Inflammatory macrophage treated with lipopolysaccharide for 4 hours (primary cell): ENCODE measurements at regions not wholly inside any gene's neighbourhood (a gene's known extent, or its start where the extent isn't known, plus 50 kb on each side); places are given as distances from the start of the nearest gene placed in this dataset.
"Not testable (repeated sequence)": the region's sequence is repeated elsewhere in the genome, so short reads cannot be mapped to it uniquely, and the experiment has no call there.

Experiments used
- DNase-seq: peaks from one replicate; pipeline ENCODE4 v3.0.0-alpha.2; 2020

- no peak for DNase-seq
Measured at GRCh38 chr2:66171530-66171929, 263.4 kb upstream of the MEIS1 start.

GRCh38 chr2:66170744-66171330 is 264.1 kb upstream of the MEIS1 start:
- no peak for DNase-seq

- no peak for DNase-seq
Measured at GRCh38 chr2:66169076-66169475, 265.8 kb upstream of the MEIS1 start.

GRCh38 chr2:66164470-66164869 is 270.5 kb upstream of the MEIS1 start:
- no peak for DNase-seq

GRCh38 chr2:66156171-66156570 is 278.8 kb upstream of the MEIS1 start:
- DNase-seq = peak; percentile 8

GRCh38 chr2:66153941-66154340 is 281.0 kb upstream of the MEIS1 start:
- DNase-seq = no peak

- DNase-seq = no peak
Measured at GRCh38 chr2:66145490-66145889, 289.4 kb upstream of the MEIS1 start.

GRCh38 chr2:66144324-66144723 is 290.6 kb upstream of the MEIS1 start:
- not testable (repeated sequence) for DNase-seq

- DNase-seq = no peak
Measured at GRCh38 chr2:66137606-66138130, 297.3 kb upstream of the MEIS1 start.

- DNase-seq = no peak
Measured at GRCh38 chr2:66134138-66134701, 300.7 kb upstream of the MEIS1 start.

- no peak for DNase-seq
Measured at GRCh38 chr2:66127656-66128055, 307.3 kb upstream of the MEIS1 start.

- DNase-seq = no peak
Measured at GRCh38 chr2:66127061-66127460, 307.9 kb upstream of the MEIS1 start.

- no peak for DNase-seq
Measured at GRCh38 chr2:66125951-66126350, 309.0 kb upstream of the MEIS1 start.

GRCh38 chr2:66122516-66122915 is 312.4 kb upstream of the MEIS1 start:
- DNase-seq = no peak

- no peak for DNase-seq
Measured at GRCh38 chr2:66121946-66122345, 313.0 kb upstream of the MEIS1 start.

GRCh38 chr2:66113988-66114625 is 320.8 kb upstream of the MEIS1 start:
- DNase-seq = no peak

- no peak for DNase-seq
Measured at GRCh38 chr2:66111706-66112105, 323.2 kb upstream of the MEIS1 start.

GRCh38 chr2:66110608-66111007 is 324.3 kb upstream of the MEIS1 start:
- no peak for DNase-seq

GRCh38 chr2:66110086-66110485 is 324.8 kb upstream of the MEIS1 start:
- DNase-seq = no peak

- no peak for DNase-seq
Measured at GRCh38 chr2:66109419-66109818, 325.5 kb upstream of the MEIS1 start.

GRCh38 chr2:66105066-66105753 is 329.7 kb upstream of the MEIS1 start:
- DNase-seq = no peak

- no peak for DNase-seq
Measured at GRCh38 chr2:66103581-66103980, 331.3 kb upstream of the MEIS1 start.

GRCh38 chr2:66101206-66101605 is 333.7 kb upstream of the MEIS1 start:
- no peak for DNase-seq

GRCh38 chr2:66095820-66096345 is 339.0 kb upstream of the MEIS1 start:
- no peak for DNase-seq
